AG04450 (cell line): ENCODE measurements at regions not wholly inside any gene's neighbourhood (a gene's known extent, or its start where the extent isn't known, plus 50 kb on each side); places are given as distances from the start of the nearest gene placed in this dataset.

Experiments used
- CTCF ChIA-PET: fragments of 300-600, 350-600 bp; formaldehyde crosslinking; extraction: SDS; loops from one replicate; lab custom pipeline; 2022; ENCODE audit warnings: antibody characterized with exemption, inconsistent platforms; lab: Charles Lee
- POLR2A ChIA-PET: fragments of 350-600 bp; formaldehyde crosslinking; extraction: SDS; loops from one replicate; lab custom pipeline; 2021; ENCODE audit warnings: antibody characterized with exemption, inconsistent platforms; lab: Yijun Ruan, JAX
- DNase-seq: peaks from one replicate; pipeline ENCODE4 v3.0.0-alpha.2; 2011; ENCODE audit warnings: low read depth, low spot score
- H3K27ac ChIP-seq: one replicate; pipeline ENCODE4 v1.5.1; 2012; ENCODE audit warnings: low read depth, low read length, control low read depth
- H3K27me3 ChIP-seq: one replicate; pipeline ENCODE4 v1.6.0; 2012; ENCODE audit warnings: low read length; ENCODE audit not compliant: control insufficient read depth, insufficient read depth
- H3K4me3 ChIP-seq: 2 replicates; pipeline ENCODE4 v1.5.1; 2011; ENCODE audit warnings: mild to moderate bottlenecking, low read depth, low read length, control low read depth
- H3K9me3 ChIP-seq: 2 replicates; pipeline ENCODE4 v1.5.1; 2012; ENCODE audit warnings: low read length; ENCODE audit not compliant: control insufficient read depth, insufficient read depth
- TF ChIP-seq, protein P1 (sequence below): IDR thresholded peaks from 2 replicates; pipeline ENCODE4 v1.5.1; 2011; ENCODE audit warnings: low read depth, low read length, control low read depth, inconsistent platforms

- no peak for DNase-seq
- TF ChIP-seq, protein P1, sequence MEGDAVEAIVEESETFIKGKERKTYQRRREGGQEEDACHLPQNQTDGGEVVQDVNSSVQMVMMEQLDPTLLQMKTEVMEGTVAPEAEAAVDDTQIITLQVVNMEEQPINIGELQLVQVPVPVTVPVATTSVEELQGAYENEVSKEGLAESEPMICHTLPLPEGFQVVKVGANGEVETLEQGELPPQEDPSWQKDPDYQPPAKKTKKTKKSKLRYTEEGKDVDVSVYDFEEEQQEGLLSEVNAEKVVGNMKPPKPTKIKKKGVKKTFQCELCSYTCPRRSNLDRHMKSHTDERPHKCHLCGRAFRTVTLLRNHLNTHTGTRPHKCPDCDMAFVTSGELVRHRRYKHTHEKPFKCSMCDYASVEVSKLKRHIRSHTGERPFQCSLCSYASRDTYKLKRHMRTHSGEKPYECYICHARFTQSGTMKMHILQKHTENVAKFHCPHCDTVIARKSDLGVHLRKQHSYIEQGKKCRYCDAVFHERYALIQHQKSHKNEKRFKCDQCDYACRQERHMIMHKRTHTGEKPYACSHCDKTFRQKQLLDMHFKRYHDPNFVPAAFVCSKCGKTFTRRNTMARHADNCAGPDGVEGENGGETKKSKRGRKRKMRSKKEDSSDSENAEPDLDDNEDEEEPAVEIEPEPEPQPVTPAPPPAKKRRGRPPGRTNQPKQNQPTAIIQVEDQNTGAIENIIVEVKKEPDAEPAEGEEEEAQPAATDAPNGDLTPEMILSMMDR: no peak
- Histone ChIP-seq H3K9me3 (no peaks in the 10 kb centered on the region), H3K27me3 (peaks cover 7% of the 10 kb centered on the region), H3K27ac (no peak overlapping the region), H3K4me3 (no peak overlapping the region)
- CTCF ChIA-PET: no interaction called here
- POLR2A ChIA-PET: no interaction called here
Measured at GRCh38 chr16:65349626-65350025, 227.8 kb upstream of the CDH11 start.

DNA sequence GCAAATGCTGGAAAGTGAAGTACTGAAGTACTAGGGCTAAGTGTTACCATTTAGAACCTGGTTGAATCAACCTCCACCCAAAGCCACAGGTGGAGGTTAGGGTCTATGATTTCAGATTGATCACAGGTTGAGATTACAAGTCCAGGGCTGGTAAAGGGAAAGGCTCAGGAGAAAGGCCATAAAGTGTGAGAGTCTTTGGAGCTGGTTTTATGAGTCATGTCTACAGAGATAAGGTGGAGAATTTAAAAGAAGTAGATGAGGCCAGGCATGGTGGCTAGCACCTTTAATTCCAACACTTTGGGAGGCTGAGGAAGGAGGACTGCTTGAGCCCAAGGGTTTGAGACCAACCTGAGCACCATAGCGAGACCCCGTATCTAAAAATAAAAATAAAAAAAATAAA is 221.7 kb upstream of the CDH11 start:
- Histone ChIP-seq H3K27ac (no peak overlapping the region), H3K9me3 (no peaks in the 10 kb centered on the region), H3K27me3 (no peaks in the 10 kb centered on the region), H3K4me3 (no peak overlapping the region)
- POLR2A ChIA-PET: no interaction called here
- CTCF ChIA-PET: no interaction called here
- no peak for DNase-seq
- TF ChIP-seq, protein P1: no peak

DNA sequence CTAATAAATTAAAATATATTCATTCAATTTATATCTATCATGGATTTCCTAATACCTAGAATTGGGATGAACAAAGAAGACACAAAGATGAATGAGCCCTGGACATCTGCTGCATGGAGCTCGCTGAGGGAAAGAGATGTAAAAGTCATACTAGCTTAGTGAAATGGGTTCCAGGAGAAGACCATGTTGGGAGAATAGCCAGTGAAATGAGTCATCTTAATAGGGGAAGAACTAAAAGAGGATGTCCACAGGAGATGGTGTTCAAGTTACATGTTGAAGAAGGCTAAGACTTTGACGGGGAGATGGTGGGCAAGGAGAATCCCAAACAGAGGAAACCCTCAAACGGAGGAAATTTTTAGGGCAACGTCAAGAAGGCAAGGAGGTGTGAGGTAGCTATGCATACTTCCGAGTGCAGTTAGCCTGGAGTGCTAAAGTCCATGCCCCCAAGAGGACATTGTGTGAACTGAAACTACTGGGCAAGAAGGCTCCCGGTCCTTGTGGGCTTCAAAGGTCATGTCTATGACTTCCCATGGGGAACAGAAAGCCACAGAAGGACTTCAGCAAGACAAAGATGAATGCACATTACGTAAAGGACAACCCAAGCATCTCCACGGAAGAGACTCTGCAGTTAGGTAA is 220.5 kb upstream of the CDH11 start:
- ChIA-PET POLR2A (no interaction called here), CTCF (no interaction called here)
- Histone ChIP-seq H3K4me3 (no peak overlapping the region), H3K9me3 (no peaks in the 10 kb centered on the region), H3K27me3 (no peaks in the 10 kb centered on the region), H3K27ac (no peak overlapping the region)
- TF ChIP-seq, protein P1: no peak
- DNase-seq: no peak

DNA sequence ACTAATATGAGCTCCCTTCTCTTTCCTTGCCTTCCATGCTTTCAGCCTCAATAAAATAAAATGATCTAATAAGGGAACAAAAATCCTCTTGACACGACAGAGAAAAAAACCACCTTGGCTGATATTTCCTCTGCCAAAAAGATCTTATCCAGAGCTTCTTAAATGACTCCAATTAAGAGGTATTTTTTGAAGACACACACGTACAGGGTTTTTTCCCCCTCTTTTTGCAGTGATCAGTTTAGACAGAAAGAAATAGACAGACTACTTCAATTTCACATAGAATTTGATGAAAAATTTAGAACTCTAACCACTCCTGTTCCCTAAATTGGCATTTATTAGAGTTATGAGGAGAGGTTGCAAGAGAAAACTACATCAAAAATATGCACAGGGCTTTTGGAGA is 217.2 kb upstream of the CDH11 start:
- DNase-seq: no peak
- Histone ChIP-seq H3K9me3 (no peaks in the 10 kb centered on the region), H3K27ac (no peak overlapping the region), H3K27me3 (no peaks in the 10 kb centered on the region), H3K4me3 (no peak overlapping the region)
- CTCF ChIA-PET: no interaction called here
- TF ChIP-seq, protein P1: no peak
- POLR2A ChIA-PET: no interaction called here

GRCh38 chr16:65336160-65336559 is 214.3 kb upstream of the CDH11 start:
- Histone ChIP-seq H3K4me3 (no peak overlapping the region), H3K27ac (no peak overlapping the region), H3K9me3 (no peaks in the 10 kb centered on the region), H3K27me3 (no peaks in the 10 kb centered on the region)
- ChIA-PET CTCF (interaction anchor here (0.7 kb wide), 1 partner anchor 203 kb away, joined by 4 read pairs; no protein-coding TSS in a partner anchor), POLR2A (no interaction called here)
- TF ChIP-seq, protein P1: no peak
- no peak for DNase-seq
